Ovary (tissue), 7 donors: ENCODE measurements at regions not wholly inside any gene's neighbourhood (a gene's known extent, or its start where the extent isn't known, plus 50 kb on each side); places are given as distances from the start of the nearest gene placed in this dataset.

ENCODE experiments used
- DNase-seq, 5 donors: peaks; one replicate each; pipeline ENCODE4 v3.0.0-alpha.2; 2019 to 2020
- H3K27ac ChIP-seq, 2 donors: fragments of 200-600 bp; one replicate each; pipeline versions ENCODE4 v1.5.1 to v1.8.0; 2019 to 2022
- H3K27me3 ChIP-seq: fragments of 200-600 bp; one replicate; pipeline ENCODE4 v1.8.0; 2022
- H3K36me3 ChIP-seq: fragments of 200-600 bp; sonication (generic); one replicate; pipeline ENCODE4 v1.5.1; 2019
- H3K4me1 ChIP-seq: one replicate; pipeline ENCODE4 v1.8.1; 2013; ENCODE audit warnings: mild to moderate bottlenecking, moderate library complexity; ENCODE audit not compliant: insufficient read depth
- H3K4me3 ChIP-seq: fragments of 200-600 bp; sonication (generic); one replicate; pipeline ENCODE4 v1.5.1; 2017
- H3K9me3 ChIP-seq, 2 donors: fragments of 200-600 bp in 1 of 2; sonication (generic) in 1 of 2; one replicate each; pipeline versions ENCODE4 v1.5.1 to v1.8.1; 2013 to 2019; ENCODE audit warnings: mild to moderate bottlenecking in 1 of 2, moderate library complexity in 1 of 2
- EP300 ChIP-seq: sonication (generic); formaldehyde crosslinking; IDR thresholded peaks from one replicate; pipeline ENCODE4 v1.6.1; 2017; ENCODE audit warnings: antibody characterized with exemption
- POLR2A ChIP-seq: fragments of 450-650 bp; IDR thresholded peaks from one replicate; pipeline ENCODE4 v1.6.1; 2017; ENCODE audit warnings: antibody characterized with exemption, mild to moderate bottlenecking, moderate library complexity
- WGBS, 3 donors: extraction: QIAGEN DNeasy Blood & Tissue Kit in 1 of 3; methylation state at CpG; one replicate each; pipeline versions ENCODE4 v1.1.5 to v1.1.7; 2013 to 2017; 5-methylcytosine and 5-hydroxymethylcytosine counted together
- intact Hi-C, 4 donors: fragments of 100-400 bp; cut with DNase I; formaldehyde crosslinking; loops; one replicate each; pipeline versions ENCODE4 v1.11.0 to v1.15.1; 2022 to 2023
- TF ChIP-seq, protein P1 (sequence below), 3 donors: fragments of 450-650 bp in 2 of 3; fragments of 200-600 bp in 1 of 3; IDR thresholded peaks; one replicate each; pipeline versions ENCODE4 v1.5.1 to v1.8.0; 2016 to 2022; ENCODE audit warnings: antibody characterized with exemption in 3 of 3, mild to moderate bottlenecking in 1 of 3
- donor health status: DM: no; HTN: no; CAD: no; lungs with moderate emphysema.
- donor health status: DM: no; HTN: no; CAD: no.
- donor health status: Bipolar disorder and iron deficiency.
- donor health status: DM: no; HTN: no; CAD: no.
- donor health status: DM: yes; HTN: yes; CAD: no.

DNA sequence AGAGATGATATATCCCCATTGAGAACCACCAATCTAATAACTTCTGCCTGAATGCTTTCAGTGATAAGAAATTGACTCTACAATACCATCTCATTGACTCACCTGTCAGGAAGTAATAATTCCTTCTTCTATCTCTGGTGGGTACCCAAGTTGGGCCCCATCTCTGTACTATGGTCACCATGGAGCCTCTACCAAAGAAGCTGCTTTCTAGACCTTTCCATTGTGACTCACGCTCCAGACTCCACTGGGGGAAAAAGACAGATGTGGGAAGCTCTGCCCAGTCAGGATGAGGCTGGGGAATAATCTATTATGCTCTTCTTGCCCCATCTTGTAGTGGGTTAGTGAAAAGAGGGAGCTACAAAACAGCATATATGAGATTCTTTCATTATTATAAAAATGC lies 100.4 kb downstream of the COPRS start:
- Histone ChIP-seq H3K27me3 (no peaks in the 10 kb centered on the region), H3K4me3 (no peak overlapping the region), H3K27ac (no peak overlapping the region), H3K9me3 (no peaks in the 10 kb centered on the region), H3K36me3 (no peaks in the 10 kb centered on the region), H3K4me1 (no peaks in the 10 kb centered on the region)
- DNase-seq: no peak
- TF ChIP-seq, protein P1, sequence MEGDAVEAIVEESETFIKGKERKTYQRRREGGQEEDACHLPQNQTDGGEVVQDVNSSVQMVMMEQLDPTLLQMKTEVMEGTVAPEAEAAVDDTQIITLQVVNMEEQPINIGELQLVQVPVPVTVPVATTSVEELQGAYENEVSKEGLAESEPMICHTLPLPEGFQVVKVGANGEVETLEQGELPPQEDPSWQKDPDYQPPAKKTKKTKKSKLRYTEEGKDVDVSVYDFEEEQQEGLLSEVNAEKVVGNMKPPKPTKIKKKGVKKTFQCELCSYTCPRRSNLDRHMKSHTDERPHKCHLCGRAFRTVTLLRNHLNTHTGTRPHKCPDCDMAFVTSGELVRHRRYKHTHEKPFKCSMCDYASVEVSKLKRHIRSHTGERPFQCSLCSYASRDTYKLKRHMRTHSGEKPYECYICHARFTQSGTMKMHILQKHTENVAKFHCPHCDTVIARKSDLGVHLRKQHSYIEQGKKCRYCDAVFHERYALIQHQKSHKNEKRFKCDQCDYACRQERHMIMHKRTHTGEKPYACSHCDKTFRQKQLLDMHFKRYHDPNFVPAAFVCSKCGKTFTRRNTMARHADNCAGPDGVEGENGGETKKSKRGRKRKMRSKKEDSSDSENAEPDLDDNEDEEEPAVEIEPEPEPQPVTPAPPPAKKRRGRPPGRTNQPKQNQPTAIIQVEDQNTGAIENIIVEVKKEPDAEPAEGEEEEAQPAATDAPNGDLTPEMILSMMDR (IDR thresholded peaks at IDR 0.05): no peak
- TF ChIP-seq POLR2A (no peak), EP300 (no peak)
- intact Hi-C loops: no loop called here
- WGBS, 3 donors: 69 to 86% (median 81%) methylated on average over 1 of the region's 1 CpG

DNA sequence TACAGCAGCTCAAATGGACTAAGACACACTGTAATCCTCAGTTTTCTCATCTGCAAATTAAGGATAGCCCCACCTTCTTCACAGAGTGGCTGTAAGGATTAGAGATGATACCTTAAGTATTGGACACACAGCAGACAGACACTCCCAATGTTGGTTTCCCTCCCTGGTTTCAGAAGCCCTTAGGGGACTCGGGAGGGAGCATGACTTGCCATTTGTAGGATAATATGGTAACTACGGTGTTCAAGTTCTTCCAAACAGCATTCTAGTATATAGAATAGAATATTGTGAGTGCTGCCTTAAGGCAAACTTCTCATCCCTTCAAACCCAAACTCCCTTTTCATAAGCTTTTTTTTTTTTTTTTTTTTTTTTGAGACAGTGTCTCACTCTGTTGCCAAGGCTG lies 101.9 kb downstream of the COPRS start:
- H3K36me3 ChIP-seq: no peaks in the 10 kb centered on the region
- no peaks in the 10 kb centered on the region for H3K9me3 ChIP-seq
- TF ChIP-seq EP300: no peak
- TF ChIP-seq, protein P1 (IDR thresholded peaks at IDR 0.05): no peak
- TF ChIP-seq POLR2A: no peak
- intact Hi-C loops: no loop called here
- no peaks in the 10 kb centered on the region for H3K27me3 ChIP-seq
- no peak overlapping the region for H3K4me3 ChIP-seq
- no peak overlapping the region for H3K27ac ChIP-seq
- 81 to 96% (median 91%) methylated on average over 2 of the region's 2 CpGs for WGBS, 3 donors
- H3K4me1 ChIP-seq: no peaks in the 10 kb centered on the region
- DNase-seq: no peak

DNA sequence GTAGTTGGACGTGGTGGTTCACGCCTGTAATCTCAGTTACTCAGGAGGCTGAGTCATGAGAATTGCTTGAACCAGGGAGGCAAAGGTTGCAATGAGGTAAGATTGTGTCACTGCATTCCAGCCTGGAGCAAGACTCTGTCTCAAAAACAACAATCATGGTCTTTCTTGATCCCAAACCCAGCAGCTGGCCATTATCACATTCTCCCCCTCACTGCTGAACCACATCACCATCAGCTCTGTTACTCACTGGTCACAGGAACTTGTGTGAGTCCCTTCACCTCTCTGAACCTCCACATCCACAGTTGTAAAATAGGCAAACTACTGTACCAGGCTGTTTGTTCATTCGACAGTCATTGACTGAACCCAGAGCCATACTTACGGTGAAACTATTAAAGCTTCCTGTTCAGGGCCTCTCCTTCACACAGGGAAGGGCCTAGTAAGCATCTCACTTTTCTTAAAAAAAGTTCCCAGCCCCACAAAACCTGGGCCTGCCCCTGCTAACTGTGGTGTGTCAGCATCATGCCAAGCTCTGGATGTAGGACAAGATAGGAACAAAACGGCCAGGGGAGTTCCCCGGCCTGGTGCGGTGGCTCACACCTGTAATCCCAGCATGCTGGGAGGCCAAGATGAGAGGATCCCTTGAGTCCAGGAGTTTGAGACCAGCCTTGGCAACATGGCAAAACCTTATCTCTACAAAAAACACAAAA lies 104.7 kb downstream of the COPRS start:
- no peaks in the 10 kb centered on the region for H3K27me3 ChIP-seq
- 72 to 79% (median 77%) methylated on average over 7 of the region's 7 CpGs for WGBS, 3 donors
- intact Hi-C loops: no loop called here
- H3K9me3 ChIP-seq: no peaks in the 10 kb centered on the region
- H3K36me3 ChIP-seq: no peaks in the 10 kb centered on the region
- TF ChIP-seq, protein P1 (IDR thresholded peaks at IDR 0.05): no peak
- no peak for DNase-seq
- no peak overlapping the region for H3K27ac ChIP-seq
- no peaks in the 10 kb centered on the region for H3K4me1 ChIP-seq
- no peak overlapping the region for H3K4me3 ChIP-seq

DNA sequence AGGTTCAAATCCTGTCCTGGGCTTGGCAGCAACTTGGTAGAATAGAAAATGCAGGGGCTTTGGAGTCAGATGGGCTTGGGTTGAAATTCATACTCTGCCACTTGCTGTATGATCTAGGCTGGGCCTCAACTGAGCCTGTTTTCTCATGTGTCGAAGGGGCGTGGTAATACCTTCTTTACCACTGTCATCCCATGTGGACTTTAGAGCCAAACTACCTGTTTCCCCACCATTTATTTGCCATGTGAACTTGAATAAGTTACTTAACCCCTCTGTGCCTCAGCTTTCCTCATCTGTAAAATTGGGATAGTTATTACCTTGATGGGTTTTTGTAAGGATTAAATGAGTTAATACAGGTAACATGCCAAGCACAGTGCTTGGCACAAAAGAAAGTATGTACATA lies 106.0 kb downstream of the COPRS start:
- TF ChIP-seq, protein P1 (IDR thresholded peaks at IDR 0.05): no peak
- no peak for TF ChIP-seq EP300
- no peak for TF ChIP-seq POLR2A
- no peak for DNase-seq
- Histone ChIP-seq H3K36me3 (no peaks in the 10 kb centered on the region), H3K27me3 (no peaks in the 10 kb centered on the region), H3K4me1 (no peaks in the 10 kb centered on the region), H3K27ac (no peak overlapping the region), H3K4me3 (no peak overlapping the region), H3K9me3 (no peaks in the 10 kb centered on the region)
- 97 to 100% (median 99%) methylated on average over 2 of the region's 2 CpGs for WGBS, 3 donors
- intact Hi-C loops: no loop called here
